Prostate gland (tissue), 2 donors: ENCODE measurements at regions not wholly inside any gene's neighbourhood (a gene's known extent, or its start where the extent isn't known, plus 50 kb on each side); places are given as distances from the start of the nearest gene placed in this dataset.

Experiments
- CTCF ChIP-seq, 4 experiments: fragments of 200-600 bp in 2 of 4; fragments of 450-650 bp in 2 of 4; sonication (generic) in 2 of 4; IDR thresholded peaks; 1 replicate in 3 of 4; 2 replicates in 1 of 4; pipeline ENCODE4 v1.5.1; 2016 to 2019; ENCODE audit warnings: antibody characterized with exemption in 4 of 4, mild to moderate bottlenecking in 2 of 4, moderate library complexity in 2 of 4
- POLR2A ChIP-seq: fragments of 450-650 bp; IDR thresholded peaks from one replicate; pipeline ENCODE4 v1.6.1; 2016; ENCODE audit warnings: antibody characterized with exemption, mild to moderate bottlenecking
- POLR2AphosphoS5 ChIP-seq: sonication (generic); formaldehyde crosslinking; IDR thresholded peaks from one replicate; pipeline ENCODE4 v1.6.1; 2017; ENCODE audit warnings: antibody characterized with exemption

DNA sequence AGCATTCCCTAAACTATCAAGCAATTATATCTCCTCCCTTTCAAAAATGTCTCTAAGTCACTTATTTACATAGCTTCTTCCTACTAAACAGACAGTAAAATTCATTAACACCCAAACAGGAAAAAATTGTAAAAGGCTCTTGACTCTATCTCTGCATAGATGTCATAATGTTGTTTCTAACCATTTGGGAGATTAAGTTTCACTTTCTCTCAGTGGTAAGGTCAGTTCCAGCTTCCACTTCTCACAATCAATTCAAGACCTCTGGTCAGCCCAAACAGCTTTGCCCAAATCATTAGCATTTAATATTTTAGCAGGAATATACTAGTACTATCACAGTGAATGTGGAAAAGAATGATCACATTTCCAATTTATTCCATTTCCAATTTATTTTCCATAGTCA is 374.3 kb upstream of the MC4R start:
- TF ChIP-seq CTCF (IDR thresholded peaks at IDR 0.05) (no peak), POLR2AphosphoS5 (no peak), POLR2A (no peak)
